ENCODE measurements at regions not wholly inside any gene's neighbourhood (a gene's known extent, or its start where the extent isn't known, plus 50 kb on each side); places are given as distances from the start of the nearest gene placed in this dataset.

GRCh38 chr10:120270906-120271305 is 186.1 kb upstream of the PLPP4 start:
- no peak for ATAC-seq
- Histone ChIP-seq H3K9me3 (no peaks in the 10 kb centered on the region), H3K36me3 (no peaks in the 10 kb centered on the region), H3K27me3 (no peaks in the 10 kb centered on the region), H3K27ac (no peak overlapping the region), H3K4me3 (no peak overlapping the region), H3K4me1 (no peaks in the 10 kb centered on the region)
- intact Hi-C loops (cut with DNase I): no loop called here
- TF ChIP-seq CTCF (IDR thresholded peaks at IDR 0.05): no peak
- no peak for DNase-seq
- WGBS, 2 donors: 69 to 85% methylated on average over 1 of the region's 1 CpG
- FAIRE-seq: no peak

- Histone ChIP-seq H3K27ac (no peak overlapping the region), H3K36me3 (no peaks in the 10 kb centered on the region), H3K9me3 (no peaks in the 10 kb centered on the region), H3K4me3 (no peak overlapping the region), H3K27me3 (no peaks in the 10 kb centered on the region), H3K4me1 (no peaks in the 10 kb centered on the region)
- ATAC-seq (no peak), DNase-seq (no peak), FAIRE-seq (no peak)
- TF ChIP-seq CTCF (IDR thresholded peaks at IDR 0.05): no peak
- intact Hi-C loops (cut with DNase I): no loop called here
Measured at GRCh38 chr10:120271696-120272095, 185.3 kb upstream of the PLPP4 start.

GRCh38 chr10:120272350-120272749 is 184.7 kb upstream of the PLPP4 start:
- DNase-seq (no peak), FAIRE-seq (no peak), ATAC-seq (no peak)
- H3K27me3 ChIP-seq: no peaks in the 10 kb centered on the region
- no peaks in the 10 kb centered on the region for H3K36me3 ChIP-seq
- no peaks in the 10 kb centered on the region for H3K9me3 ChIP-seq
- intact Hi-C loops (cut with DNase I): no loop called here
- H3K27ac ChIP-seq: no peak overlapping the region
- whole genome bisulfite sequencing, 2 donors: 92 to 94% methylated on average over 2 of the region's 2 CpGs
- H3K4me1 ChIP-seq: no peaks in the 10 kb centered on the region
- H3K4me3 ChIP-seq: no peak overlapping the region
- no peak for TF ChIP-seq CTCF (IDR thresholded peaks at IDR 0.05)

GRCh38 chr10:120278069-120278468 is 179.0 kb upstream of the PLPP4 start:
- no peak for ATAC-seq
- no peak overlapping the region for H3K27ac ChIP-seq
- 22 to 30% methylated on average over 1 of the region's 1 CpG for WGBS, 2 donors
- no peak for DNase-seq
- H3K9me3 ChIP-seq: no peaks in the 10 kb centered on the region
- no peaks in the 10 kb centered on the region for H3K36me3 ChIP-seq
- TF ChIP-seq CTCF (IDR thresholded peaks at IDR 0.05): no peak
- H3K4me3 ChIP-seq: no peak overlapping the region
- FAIRE-seq: no peak
- no peaks in the 10 kb centered on the region for H3K4me1 ChIP-seq
- intact Hi-C loops (cut with DNase I): no loop called here
- H3K27me3 ChIP-seq: no peaks in the 10 kb centered on the region

GRCh38 chr10:120279196-120279595 is 177.8 kb upstream of the PLPP4 start:
- H3K36me3 ChIP-seq: no peaks in the 10 kb centered on the region
- FAIRE-seq: no peak
- no peaks in the 10 kb centered on the region for H3K4me1 ChIP-seq
- no peak overlapping the region for H3K27ac ChIP-seq
- no peak for DNase-seq
- no peaks in the 10 kb centered on the region for H3K9me3 ChIP-seq
- H3K4me3 ChIP-seq: no peak overlapping the region
- no peak for TF ChIP-seq CTCF (IDR thresholded peaks at IDR 0.05)
- WGBS, 2 donors: 91 to 92% methylated on average over 1 of the region's 1 CpG
- intact Hi-C loops (cut with DNase I): no loop called here
- ATAC-seq: no peak
- no peaks in the 10 kb centered on the region for H3K27me3 ChIP-seq

All from pancreas (tissue), 10 donors.